SH-SY5Y (cell line): ENCODE measurements at regions not wholly inside any gene's neighbourhood (a gene's known extent, or its start where the extent isn't known, plus 50 kb on each side); places are given as distances from the start of the nearest gene placed in this dataset.

ENCODE experiments used
- GATA2 ChIP-seq: IDR thresholded peaks from 2 replicates; pipeline ENCODE4 v1.6.1; 2011; ENCODE audit warnings: mild to moderate bottlenecking, low read depth, low read length
- GATA3 ChIP-seq: IDR thresholded peaks from 2 replicates; pipeline ENCODE4 v1.6.1; 2011; ENCODE audit warnings: low read depth, mild to moderate bottlenecking, low read length, moderate library complexity

GRCh38 chr18:51527826-51528225 is 330.3 kb upstream of the MEX3C start:
- TF ChIP-seq GATA3 = no peak
- no peak for TF ChIP-seq GATA2

GRCh38 chr18:51531501-51531900 is 334.0 kb upstream of the MEX3C start:
- TF ChIP-seq GATA2 = no peak
- TF ChIP-seq GATA3 = no peak

- TF ChIP-seq GATA3 = no peak
- no peak for TF ChIP-seq GATA2
These were observed 340.0 kb upstream of the MEX3C start for GRCh38 chr18:51537487-51537886.

- no peak for TF ChIP-seq GATA2
- TF ChIP-seq GATA3 = no peak
These were observed 343.1 kb upstream of the MEX3C start for GRCh38 chr18:51540562-51540961.

- TF ChIP-seq GATA3 (no peak), GATA2 (no peak)
These were observed 343.7 kb upstream of the MEX3C start for GRCh38 chr18:51541230-51541629.

- no peak for TF ChIP-seq GATA2
- no peak for TF ChIP-seq GATA3
These were observed 346.2 kb upstream of the MEX3C start for GRCh38 chr18:51543658-51544155.

- TF ChIP-seq GATA3 (no peak), GATA2 (no peak)
These were observed 348.0 kb upstream of the MEX3C start for GRCh38 chr18:51545446-51545845.

- TF ChIP-seq GATA2 = no peak
- no peak for TF ChIP-seq GATA3
These were observed 361.9 kb upstream of the MEX3C start for GRCh38 chr18:51559198-51559901.

- TF ChIP-seq GATA3 (no peak), GATA2 (no peak)
These were observed 362.4 kb upstream of the MEX3C start for GRCh38 chr18:51559902-51560287.

- TF ChIP-seq GATA3 = no peak
- no peak for TF ChIP-seq GATA2
These were observed 364.3 kb upstream of the MEX3C start for GRCh38 chr18:51561821-51562220.

GRCh38 chr18:51562866-51563265 is 365.4 kb upstream of the MEX3C start:
- TF ChIP-seq GATA3 = no peak
- no peak for TF ChIP-seq GATA2

- TF ChIP-seq GATA3 = no peak
- TF ChIP-seq GATA2 = no peak
These were observed 365.9 kb upstream of the MEX3C start for GRCh38 chr18:51563396-51563795.

GRCh38 chr18:51568151-51568550 is 370.7 kb upstream of the MEX3C start:
- TF ChIP-seq GATA2 (no peak), GATA3 (no peak)

- TF ChIP-seq GATA3 (no peak), GATA2 (no peak)
These were observed 371.7 kb upstream of the MEX3C start for GRCh38 chr18:51569153-51569552.

- no peak for TF ChIP-seq GATA2
- no peak for TF ChIP-seq GATA3
These were observed 372.1 kb upstream of the MEX3C start for GRCh38 chr18:51569561-51569960.

GRCh38 chr18:51575171-51575570 is 377.7 kb upstream of the MEX3C start:
- TF ChIP-seq GATA2 (no peak), GATA3 (no peak)
